Stimulated activated naive CD8-positive, alpha-beta T cell treated with anti-CD3 and anti-CD28 coated beads, Interleukin-15, Interleukin-2, amounts not matched to agents 100 U/mL and 50 U/mL, for 24 hours (primary cell): ENCODE measurements at regions not wholly inside any gene's neighbourhood (a gene's known extent, or its start where the extent isn't known, plus 50 kb on each side); places are given as distances from the start of the nearest gene placed in this dataset.

Experiments
- ATAC-seq: fragments of 150-1000 bp; cut with Tn5 transposase; one replicate; pipeline ENCODE4 v1.10.0; 2021
- DNase-seq: peaks from one replicate; pipeline ENCODE4 v3.0.0; 2021

- DNase-seq = no peak
- no peak for ATAC-seq
Measured at GRCh38 chr4:162640152-162640551, 476.4 kb upstream of the FSTL5 start.

GRCh38 chr4:162634390-162634789 is 470.6 kb upstream of the FSTL5 start:
- DNase-seq = no peak
- no peak for ATAC-seq

GRCh38 chr4:162622664-162623063 is 458.9 kb upstream of the FSTL5 start:
- ATAC-seq = no peak

GRCh38 chr4:162610116-162610515 is 446.3 kb upstream of the FSTL5 start:
- no peak for ATAC-seq
- DNase-seq = no peak

More at GRCh38 chr4:162622664-162623063, 458.9 kb upstream of the FSTL5 start:
- DNase-seq = no peak

- no peak for ATAC-seq
- DNase-seq = no peak
Measured at GRCh38 chr4:162586266-162586665, 422.5 kb upstream of the FSTL5 start.

- DNase-seq (no peak), ATAC-seq (no peak)
Measured at GRCh38 chr4:162582180-162582579, 418.4 kb upstream of the FSTL5 start.

GRCh38 chr4:162565730-162566129 is 401.9 kb upstream of the FSTL5 start:
- DNase-seq = no peak
- no peak for ATAC-seq

- DNase-seq (no peak), ATAC-seq (no peak)
Measured at GRCh38 chr4:162560073-162560472, 396.3 kb upstream of the FSTL5 start.

- DNase-seq (no peak), ATAC-seq (no peak)
Measured at GRCh38 chr4:162557516-162558106, 393.8 kb upstream of the FSTL5 start.

GRCh38 chr4:162535121-162535520 is 371.3 kb upstream of the FSTL5 start:
- ATAC-seq (no peak), DNase-seq (no peak)

- no peak for ATAC-seq
- no peak for DNase-seq
Measured at GRCh38 chr4:162523171-162523570, 359.4 kb upstream of the FSTL5 start.

GRCh38 chr4:162522724-162523123 is 358.9 kb upstream of the FSTL5 start:
- DNase-seq (no peak), ATAC-seq (no peak)

GRCh38 chr4:162510937-162511336 is 347.1 kb upstream of the FSTL5 start:
- ATAC-seq (no peak), DNase-seq (no peak)

GRCh38 chr4:162510115-162510514 is 346.3 kb upstream of the FSTL5 start:
- DNase-seq (no peak), ATAC-seq (no peak)

GRCh38 chr4:162509333-162509732 is 345.5 kb upstream of the FSTL5 start:
- DNase-seq = no peak

GRCh38 chr4:162506253-162506652 is 342.5 kb upstream of the FSTL5 start:
- ATAC-seq = no peak
- DNase-seq = no peak

More at GRCh38 chr4:162509333-162509732, 345.5 kb upstream of the FSTL5 start:
- no peak for ATAC-seq

- DNase-seq (no peak), ATAC-seq (no peak)
Measured at GRCh38 chr4:162503868-162504267, 340.1 kb upstream of the FSTL5 start.

GRCh38 chr4:162502109-162502508 is 338.3 kb upstream of the FSTL5 start:
- no peak for DNase-seq
- no peak for ATAC-seq

GRCh38 chr4:162499478-162499877 is 335.7 kb upstream of the FSTL5 start:
- ATAC-seq (no peak), DNase-seq (no peak)

GRCh38 chr4:162498168-162498567 is 334.4 kb upstream of the FSTL5 start:
- DNase-seq = no peak
- no peak for ATAC-seq

GRCh38 chr4:162497564-162498167 is 333.9 kb upstream of the FSTL5 start:
- no peak for DNase-seq
- ATAC-seq = no peak

- no peak for DNase-seq
- no peak for ATAC-seq
Measured at GRCh38 chr4:162494935-162495334, 331.1 kb upstream of the FSTL5 start.

- DNase-seq = no peak
- ATAC-seq = no peak
Measured at GRCh38 chr4:162485486-162485885, 321.7 kb upstream of the FSTL5 start.

- ATAC-seq (no peak), DNase-seq (no peak)
Measured at GRCh38 chr4:162475246-162475645, 311.4 kb upstream of the FSTL5 start.
